Prostate gland (tissue), 2 donors: ENCODE measurements at regions not wholly inside any gene's neighbourhood (a gene's known extent, or its start where the extent isn't known, plus 50 kb on each side); places are given as distances from the start of the nearest gene placed in this dataset.

Experiments
- CTCF ChIP-seq, 4 experiments: fragments of 200-600 bp in 2 of 4; fragments of 450-650 bp in 2 of 4; sonication (generic) in 2 of 4; IDR thresholded peaks; 1 replicate in 3 of 4; 2 replicates in 1 of 4; pipeline ENCODE4 v1.5.1; 2016 to 2019; ENCODE audit warnings: antibody characterized with exemption in 4 of 4, mild to moderate bottlenecking in 2 of 4, moderate library complexity in 2 of 4
- POLR2A ChIP-seq: fragments of 450-650 bp; IDR thresholded peaks from one replicate; pipeline ENCODE4 v1.6.1; 2016; ENCODE audit warnings: antibody characterized with exemption, mild to moderate bottlenecking
- POLR2AphosphoS5 ChIP-seq: sonication (generic); formaldehyde crosslinking; IDR thresholded peaks from one replicate; pipeline ENCODE4 v1.6.1; 2017; ENCODE audit warnings: antibody characterized with exemption

GRCh38 chr21:25328736-25329135 lies 278.5 kb downstream of the MRPL39 start:
- TF ChIP-seq CTCF (IDR thresholded peaks at IDR 0.05) (no peak), POLR2AphosphoS5 (no peak), POLR2A (no peak)
